Neuronal stem cell (in vitro differentiated cells): ENCODE measurements at regions not wholly inside any gene's neighbourhood (a gene's known extent, or its start where the extent isn't known, plus 50 kb on each side); places are given as distances from the start of the nearest gene placed in this dataset.
A peak's percentile ranks its signal among the peaks of the same experiment; 100 is the strongest.

Source experiments
- DNase-seq: peaks from one replicate; pipeline ENCODE4 v3.0.0-alpha.2; 2013; ENCODE audit warnings: low spot score
- H2AFZ ChIP-seq: one replicate; pipeline ENCODE4 v1.6.1; 2013; ENCODE audit warnings: mild to moderate bottlenecking, low read length, inconsistent platforms
- H2AK5ac ChIP-seq: 2 replicates; pipeline ENCODE4 v1.6.1; 2013; ENCODE audit warnings: low read depth, mild to moderate bottlenecking, inconsistent platforms, low read length, moderate library complexity, mixed read lengths
- H2BK120ac ChIP-seq: 2 replicates; pipeline ENCODE4 v1.6.1; 2013; ENCODE audit warnings: low read depth, mild to moderate bottlenecking, inconsistent platforms, low read length, moderate library complexity, mixed read lengths
- H2BK12ac ChIP-seq: one replicate; pipeline ENCODE4 v1.6.1; 2013; ENCODE audit warnings: low read length, inconsistent platforms
- H2BK15ac ChIP-seq: 2 replicates; pipeline ENCODE4 v1.6.1; 2013; ENCODE audit warnings: mild to moderate bottlenecking, low read length, inconsistent platforms, mixed read lengths
- H2BK5ac ChIP-seq: one replicate; pipeline ENCODE4 v1.6.1; 2013; ENCODE audit warnings: inconsistent platforms, mild to moderate bottlenecking, low read length, moderate library complexity
- H3K14ac ChIP-seq: one replicate; pipeline ENCODE4 v1.6.1; 2013; ENCODE audit warnings: low read length, inconsistent platforms
- H3K18ac ChIP-seq: 2 replicates; pipeline ENCODE4 v1.6.1; 2013; ENCODE audit warnings: low read length, inconsistent platforms
- H3K23ac ChIP-seq: 2 replicates; pipeline ENCODE4 v1.6.1; 2013; ENCODE audit warnings: low read depth, mild to moderate bottlenecking, mixed read lengths, low read length, inconsistent platforms; ENCODE audit not compliant: poor library complexity
- H3K27ac ChIP-seq: replicated peaks from 3 replicates; pipeline ENCODE4 v1.5.1; 2013; ENCODE audit warnings: low read length, inconsistent platforms
- H3K27me3 ChIP-seq, 3 experiments: 2 replicates each; pipeline ENCODE4 v1.6.1; 2013; ENCODE audit warnings: low read length in 3 of 3, mild to moderate bottlenecking in 2 of 3, inconsistent platforms in 1 of 3, low read depth in 1 of 3, mixed read lengths in 1 of 3, moderate library complexity in 1 of 3; ENCODE audit not compliant: control insufficient read depth in 3 of 3, insufficient read depth in 3 of 3
- H3K36me3 ChIP-seq, 2 donors: replicated peaks in 1 of 2; 2 replicates each; pipeline ENCODE4 v1.6.1; 2013; ENCODE audit warnings: low read length in 2 of 2; ENCODE audit not compliant: control insufficient read depth in 2 of 2, insufficient read depth in 2 of 2
- H3K4ac ChIP-seq: 2 replicates; pipeline ENCODE4 v1.6.1; 2013; ENCODE audit warnings: inconsistent platforms, mild to moderate bottlenecking, low read length, moderate library complexity
- H3K4me1 ChIP-seq, 2 donors: 1 replicate in 1 of 2; 2 replicates in 1 of 2; pipeline ENCODE4 v1.6.1; 2013; ENCODE audit warnings: low read length in 2 of 2, low read depth in 1 of 2; ENCODE audit not compliant: control insufficient read depth in 2 of 2, insufficient read depth in 1 of 2
- H3K4me2 ChIP-seq: one replicate; pipeline ENCODE4 v1.6.1; 2013; ENCODE audit warnings: mild to moderate bottlenecking, low read length, inconsistent platforms; ENCODE audit not compliant: insufficient read depth, poor library complexity, severe bottlenecking
- H3K4me3 ChIP-seq, 2 donors: 2 replicates each; pipeline ENCODE4 v1.5.1; 2013; ENCODE audit warnings: low read length in 2 of 2, mild to moderate bottlenecking in 2 of 2, inconsistent platforms in 1 of 2, moderate library complexity in 1 of 2
- H3K79me1 ChIP-seq: one replicate; pipeline ENCODE4 v1.6.1; 2013; ENCODE audit warnings: low read depth, mild to moderate bottlenecking, inconsistent platforms, low read length, moderate library complexity
- H3K9ac ChIP-seq: one replicate; pipeline ENCODE4 v1.6.1; 2013; ENCODE audit warnings: mild to moderate bottlenecking, low read depth, low read length, inconsistent platforms; ENCODE audit not compliant: poor library complexity
- H3K9me3 ChIP-seq, 2 donors: replicated peaks in 1 of 2; 2 replicates each; pipeline versions ENCODE3 to v1.6.1; 2013; ENCODE audit warnings: low read length in 2 of 2, mild to moderate bottlenecking in 2 of 2, inconsistent platforms in 1 of 2, low read depth in 1 of 2, mixed read lengths in 1 of 2, moderate library complexity in 1 of 2; ENCODE audit not compliant: control insufficient read depth in 2 of 2, insufficient read depth in 1 of 2
- H4K8ac ChIP-seq: one replicate; pipeline ENCODE4 v1.6.1; 2013; ENCODE audit warnings: low read depth, mild to moderate bottlenecking, inconsistent platforms, low read length, moderate library complexity
- H4K91ac ChIP-seq: one replicate; pipeline ENCODE4 v1.6.1; 2013; ENCODE audit warnings: low read length, low read depth, mild to moderate bottlenecking, inconsistent platforms; ENCODE audit not compliant: poor library complexity
- whole genome bisulfite sequencing, 2 donors: extraction: QIAGEN DNeasy Blood & Tissue Kit; methylation state at CpG; one replicate each; pipeline ENCODE4 v1.1.7; 2013; ENCODE audit warnings: missing lambda C conversion rate in 2 of 2, mixed read lengths in 1 of 2; ENCODE audit not compliant: insufficient read length in 2 of 2, insufficient replicate concordance in 1 of 2; ENCODE audit errors: extremely low coverage in 2 of 2; 5-methylcytosine and 5-hydroxymethylcytosine counted together

DNA sequence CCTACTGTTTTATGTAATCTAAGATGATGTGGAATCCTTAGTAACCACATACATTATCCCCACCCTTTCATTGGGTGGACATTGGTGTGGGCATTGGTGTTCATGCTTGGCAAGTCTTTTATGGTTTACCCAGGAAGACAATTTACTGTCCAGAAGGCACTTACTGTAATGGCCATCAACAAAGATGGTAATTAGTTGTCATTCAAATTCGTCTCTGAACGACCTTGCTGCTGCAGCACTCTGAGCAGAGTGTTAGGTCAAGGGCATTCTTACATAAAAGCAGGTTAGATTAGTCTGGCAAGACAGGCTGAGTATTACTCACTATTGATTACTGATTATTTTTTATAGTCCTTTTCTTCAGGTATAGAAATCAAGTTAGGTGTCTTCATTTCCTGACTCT lies 447.9 kb downstream of the XIRP2 start:
- no peak overlapping the region for H3K4ac ChIP-seq
- DNase-seq = no peak
- no peak overlapping the region for H2AFZ ChIP-seq
- no peak overlapping the region for H2BK12ac ChIP-seq
- H2BK15ac ChIP-seq = no peak overlapping the region
- H2BK120ac ChIP-seq = no peak overlapping the region
- no peak overlapping the region for H3K4me2 ChIP-seq
- no peak overlapping the region for H3K27ac ChIP-seq
- no peak overlapping the region for H3K18ac ChIP-seq
- H2AK5ac ChIP-seq = no peak overlapping the region
- H3K4me1 ChIP-seq = peaks cover 10 to 17% of the 10 kb centered on the region in 2 donors
- peaks cover 7% of the 10 kb centered on the region for H3K79me1 ChIP-seq
- peaks cover 0 to 5% of the 10 kb centered on the region in 2 donors for H3K9me3 ChIP-seq
- H3K4me3 ChIP-seq = no peak overlapping the region
- H3K36me3 ChIP-seq = no peaks in the 10 kb centered on the region
- no peak overlapping the region for H3K9ac ChIP-seq
- no CpG with 5 or more reads among the region's 2 CpGs for WGBS, 2 donors
- H3K27me3 ChIP-seq = no peaks in the 10 kb centered on the region
- no peak overlapping the region for H3K14ac ChIP-seq
- H3K23ac ChIP-seq = no peak overlapping the region
- H4K91ac ChIP-seq = no peak overlapping the region
- no peak overlapping the region for H4K8ac ChIP-seq
- H2BK5ac ChIP-seq = no peak overlapping the region

- H4K8ac ChIP-seq = no peak overlapping the region
- H3K27me3 ChIP-seq = no peaks in the 10 kb centered on the region
- H3K4me1 ChIP-seq = peaks cover 14 to 21% of the 10 kb centered on the region in 2 donors
- H3K27ac ChIP-seq = no peak overlapping the region
- no peak overlapping the region for H3K23ac ChIP-seq
- no peak overlapping the region for H2AK5ac ChIP-seq
- H3K36me3 ChIP-seq = no peaks in the 10 kb centered on the region
- no peak overlapping the region for H2BK120ac ChIP-seq
- no peak overlapping the region for H2AFZ ChIP-seq
- H2BK12ac ChIP-seq = no peak overlapping the region
- H2BK15ac ChIP-seq = no peak overlapping the region
- no peak overlapping the region for H2BK5ac ChIP-seq
- no peak overlapping the region for H3K4me2 ChIP-seq
- no peak overlapping the region for H3K9ac ChIP-seq
- H3K79me1 ChIP-seq = peaks cover 7% of the 10 kb centered on the region
- DNase-seq = no peak
- peaks cover 0 to 5% of the 10 kb centered on the region in 2 donors for H3K9me3 ChIP-seq
- WGBS, 2 donors = no CpG with 5 or more reads among the region's 2 CpGs
- no peak overlapping the region for H3K18ac ChIP-seq
- no peak overlapping the region for H4K91ac ChIP-seq
- H3K14ac ChIP-seq = no peak overlapping the region
- no peak overlapping the region for H3K4ac ChIP-seq
- no peak overlapping the region for H3K4me3 ChIP-seq
These were observed 447.3 kb downstream of the XIRP2 start for GRCh38 chr2:167335541-167335992.

DNA sequence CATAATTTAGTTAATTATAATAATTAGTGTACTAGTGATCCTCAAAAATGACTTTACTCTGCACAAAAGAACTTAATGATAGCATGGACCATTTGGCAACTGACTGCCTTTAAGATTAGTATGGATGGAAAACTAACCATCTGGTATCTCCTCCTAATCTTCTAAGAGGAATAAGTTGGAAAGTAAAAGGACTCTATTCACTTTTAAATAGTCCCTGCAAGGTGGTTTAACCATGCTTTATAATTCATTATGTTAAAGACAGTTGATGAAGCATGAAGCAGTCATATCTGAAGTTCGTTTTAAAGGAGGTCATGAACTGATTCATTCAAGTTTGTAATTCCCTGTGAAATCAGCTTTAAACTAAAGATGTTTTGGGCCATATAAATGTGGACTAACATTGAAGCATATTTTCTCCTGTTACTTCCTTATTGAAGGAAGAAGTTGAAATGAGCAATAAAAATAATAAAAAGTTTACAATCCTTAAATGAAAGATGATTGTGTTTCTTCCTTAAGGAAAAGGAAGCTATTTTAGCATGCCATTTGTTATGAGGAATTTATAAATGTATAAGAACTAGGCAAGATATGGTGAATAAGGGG lies 446.0 kb downstream of the XIRP2 start:
- no peak overlapping the region for H3K27ac ChIP-seq
- no peak overlapping the region for H4K91ac ChIP-seq
- WGBS, 2 donors = no CpG with 5 or more reads among the region's 1 CpG
- H2BK120ac ChIP-seq = no peak overlapping the region
- H3K18ac ChIP-seq = no peak overlapping the region
- no peak overlapping the region for H3K9ac ChIP-seq
- H3K23ac ChIP-seq = no peak overlapping the region
- no peak overlapping the region for H3K14ac ChIP-seq
- H3K4me3 ChIP-seq = no peak overlapping the region
- no peaks in the 10 kb centered on the region for H3K27me3 ChIP-seq
- no peak overlapping the region for H2AK5ac ChIP-seq
- H2BK12ac ChIP-seq = no peak overlapping the region
- H3K4me1 ChIP-seq = peaks cover 14 to 21% of the 10 kb centered on the region in 2 donors
- H3K4ac ChIP-seq = no peak overlapping the region
- H2AFZ ChIP-seq = no peak overlapping the region
- peaks cover 7% of the 10 kb centered on the region for H3K79me1 ChIP-seq
- no peaks in the 10 kb centered on the region for H3K36me3 ChIP-seq
- no peak overlapping the region for H3K4me2 ChIP-seq
- H2BK15ac ChIP-seq = no peak overlapping the region
- DNase-seq = no peak
- H2BK5ac ChIP-seq = no peak overlapping the region
- H3K9me3 ChIP-seq = peaks cover 0 to 10% of the 10 kb centered on the region in 2 donors
- no peak overlapping the region for H4K8ac ChIP-seq

- Histone ChIP-seq H3K4ac (no peak overlapping the region), H3K4me2 (no peak overlapping the region), H2AFZ (peak overlapping the region; percentile 4), H3K18ac (no peak overlapping the region), H4K91ac (no peak overlapping the region), H3K27me3 (no peaks in the 10 kb centered on the region), H3K79me1 (peaks cover 8% of the 10 kb centered on the region), H3K9ac (no peak overlapping the region), H2BK5ac (no peak overlapping the region), H2BK120ac (no peak overlapping the region), H3K4me3 (no peak overlapping the region), H3K27ac (no peak overlapping the region), H3K14ac (no peak overlapping the region), H3K9me3 (peaks cover 0 to 12% of the 10 kb centered on the region in 2 donors), H3K23ac (no peak overlapping the region), H3K36me3 (no peaks in the 10 kb centered on the region), H3K4me1 (peaks cover 14 to 21% of the 10 kb centered on the region in 2 donors), H4K8ac (no peak overlapping the region), H2BK15ac (no peak overlapping the region), H2AK5ac (no peak overlapping the region), H2BK12ac (no peak overlapping the region)
- no CpG with 5 or more reads among the region's 3 CpGs for WGBS, 2 donors
- no peak for DNase-seq
These were observed 445.0 kb downstream of the XIRP2 start for GRCh38 chr2:167333245-167333644.
